ENCODE measurements at regions not wholly inside any gene's neighbourhood (a gene's known extent, or its start where the extent isn't known, plus 50 kb on each side); places are given as distances from the start of the nearest gene placed in this dataset.

DNA sequence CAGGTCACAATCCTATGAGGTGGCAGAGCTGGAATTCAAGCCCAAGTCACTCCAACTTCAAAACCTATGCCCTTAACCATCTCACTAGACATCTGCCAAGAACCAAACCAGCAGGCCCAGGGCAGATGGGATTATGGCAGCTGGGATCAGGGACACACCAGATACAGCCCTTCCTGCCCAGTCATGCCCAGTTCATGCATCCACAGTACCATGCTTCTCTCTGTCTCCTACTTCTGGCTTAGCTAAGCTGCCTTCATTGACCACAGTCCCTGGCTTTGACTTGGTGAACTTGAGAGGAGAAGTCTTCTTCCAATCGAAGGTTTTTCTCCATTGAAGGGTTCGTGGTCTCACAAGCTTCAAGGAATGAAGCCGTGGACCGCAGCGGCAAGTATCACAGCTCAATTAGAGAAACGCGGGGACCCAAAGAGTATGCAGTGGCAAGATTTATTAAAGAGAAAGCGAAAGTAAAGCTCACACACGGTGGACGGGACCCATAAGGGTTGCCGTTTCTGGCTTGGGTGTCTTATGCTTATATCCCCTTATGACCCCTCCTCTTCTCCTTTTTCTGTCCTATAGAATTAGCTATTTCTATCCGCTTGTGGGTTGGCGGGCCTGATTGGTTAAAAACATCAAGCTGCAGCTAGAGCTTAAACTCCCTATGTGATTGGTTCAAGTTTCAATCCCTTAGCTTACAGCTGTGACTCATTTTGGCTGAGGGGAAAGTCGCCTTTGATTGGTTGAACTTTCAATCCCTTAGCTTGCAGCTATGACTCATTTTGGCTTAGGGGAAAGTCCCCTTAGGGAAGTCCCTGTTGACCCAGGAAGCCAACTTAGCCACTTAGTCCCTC lies 101.2 kb downstream of the TRIM36 start:
- TF ChIP-seq, protein P1, sequence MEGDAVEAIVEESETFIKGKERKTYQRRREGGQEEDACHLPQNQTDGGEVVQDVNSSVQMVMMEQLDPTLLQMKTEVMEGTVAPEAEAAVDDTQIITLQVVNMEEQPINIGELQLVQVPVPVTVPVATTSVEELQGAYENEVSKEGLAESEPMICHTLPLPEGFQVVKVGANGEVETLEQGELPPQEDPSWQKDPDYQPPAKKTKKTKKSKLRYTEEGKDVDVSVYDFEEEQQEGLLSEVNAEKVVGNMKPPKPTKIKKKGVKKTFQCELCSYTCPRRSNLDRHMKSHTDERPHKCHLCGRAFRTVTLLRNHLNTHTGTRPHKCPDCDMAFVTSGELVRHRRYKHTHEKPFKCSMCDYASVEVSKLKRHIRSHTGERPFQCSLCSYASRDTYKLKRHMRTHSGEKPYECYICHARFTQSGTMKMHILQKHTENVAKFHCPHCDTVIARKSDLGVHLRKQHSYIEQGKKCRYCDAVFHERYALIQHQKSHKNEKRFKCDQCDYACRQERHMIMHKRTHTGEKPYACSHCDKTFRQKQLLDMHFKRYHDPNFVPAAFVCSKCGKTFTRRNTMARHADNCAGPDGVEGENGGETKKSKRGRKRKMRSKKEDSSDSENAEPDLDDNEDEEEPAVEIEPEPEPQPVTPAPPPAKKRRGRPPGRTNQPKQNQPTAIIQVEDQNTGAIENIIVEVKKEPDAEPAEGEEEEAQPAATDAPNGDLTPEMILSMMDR (IDR thresholded peaks at IDR 0.05; ENCODE audit: low read length), result no peak
- TF ChIP-seq EZH2 (optimal IDR thresholded peaks at IDR 0.05; ENCODE audit: low read depth, low read length) (no peak), EZH2phosphoT487 (IDR thresholded peaks at IDR 0.05; ENCODE audit: low read length) (no peak)
